Loucy (cell line): ENCODE measurements at regions not wholly inside any gene's neighbourhood (a gene's known extent, or its start where the extent isn't known, plus 50 kb on each side); places are given as distances from the start of the nearest gene placed in this dataset.

ENCODE experiments used
- H2AFZ ChIP-seq: fragments of 200-600 bp; sonication (generic); 2 replicates; pipeline ENCODE4 v1.6.0; 2016; ENCODE audit warnings: antibody characterized with exemption, mild to moderate bottlenecking, low read length, moderate library complexity
- H3F3A ChIP-seq: fragments of 200-600 bp; 2 replicates; pipeline ENCODE4 v1.6.0; 2016; ENCODE audit warnings: antibody characterized with exemption, low read depth, mild to moderate bottlenecking
- H3K27me3 ChIP-seq: fragments of 200-600 bp; sonication (generic); 2 replicates; pipeline ENCODE4 v1.6.1; 2014; ENCODE audit warnings: low read length, mild to moderate bottlenecking; ENCODE audit not compliant: insufficient read depth, poor library complexity, severe bottlenecking
- H3K36me3 ChIP-seq: fragments of 200-600 bp; sonication (generic); 2 replicates; pipeline ENCODE4 v1.6.1; 2016; ENCODE audit warnings: low read length; ENCODE audit not compliant: insufficient read depth
- H3K4me1 ChIP-seq: fragments of 200-600 bp; sonication (generic); 2 replicates; pipeline ENCODE4 v1.5.1; 2014; ENCODE audit warnings: low read length, mild to moderate bottlenecking; ENCODE audit not compliant: insufficient read depth, poor library complexity, severe bottlenecking
- H3K4me2 ChIP-seq: fragments of 200-600 bp; sonication (generic); 2 replicates; pipeline ENCODE4 v1.6.0; 2014; ENCODE audit warnings: antibody characterized with exemption, low read length, low read depth, mild to moderate bottlenecking; ENCODE audit not compliant: poor library complexity, severe bottlenecking
- H3K4me3 ChIP-seq: fragments of 200-600 bp; sonication (generic); 2 replicates; pipeline ENCODE4 v1.5.1; 2014; ENCODE audit warnings: low read length, mild to moderate bottlenecking, mixed read lengths; ENCODE audit not compliant: poor library complexity, severe bottlenecking
- H3K79me2 ChIP-seq: fragments of 200-600 bp; sonication (generic); 2 replicates; pipeline ENCODE4 v1.6.1; 2014; ENCODE audit warnings: low read length; ENCODE audit not compliant: insufficient read depth
- H3K9ac ChIP-seq: fragments of 200-600 bp; sonication (generic); 2 replicates; pipeline ENCODE4 v1.6.0; 2014; ENCODE audit warnings: mild to moderate bottlenecking, low read depth, low read length, moderate library complexity; ENCODE audit not compliant: poor library complexity, severe bottlenecking
- H3K9me2 ChIP-seq: fragments of 200-600 bp; sonication (generic); replicated peaks from 2 replicates; pipeline ENCODE4 v1.6.1; 2016; ENCODE audit warnings: low read depth, low read length, mixed read lengths
- H3K9me3 ChIP-seq: fragments of 200-600 bp; sonication (generic); 2 replicates; pipeline ENCODE4 v1.6.1; 2014; ENCODE audit warnings: mild to moderate bottlenecking, antibody characterized with exemption, low read length, low read depth; ENCODE audit not compliant: insufficient read depth
- H4K20me1 ChIP-seq: fragments of 200-600 bp; sonication (generic); 2 replicates; pipeline ENCODE4 v1.6.0; 2014; ENCODE audit warnings: antibody characterized with exemption, low read length, mild to moderate bottlenecking; ENCODE audit not compliant: insufficient read depth, poor library complexity, severe bottlenecking
- EZH2phosphoT487 ChIP-seq: fragments of 200-600 bp; IDR thresholded peaks from 2 replicates; pipeline ENCODE4 v1.6.1; 2018; ENCODE audit warnings: antibody characterized with exemption, mild to moderate bottlenecking, moderate library complexity, borderline replicate concordance
- TF ChIP-seq, protein P1 (sequence below): fragments of 200-600 bp; sonication (generic); conservative IDR thresholded peaks from 2 replicates; pipeline ENCODE4 v1.5.1; 2014; ENCODE audit warnings: mild to moderate bottlenecking, antibody characterized with exemption, low read length

DNA sequence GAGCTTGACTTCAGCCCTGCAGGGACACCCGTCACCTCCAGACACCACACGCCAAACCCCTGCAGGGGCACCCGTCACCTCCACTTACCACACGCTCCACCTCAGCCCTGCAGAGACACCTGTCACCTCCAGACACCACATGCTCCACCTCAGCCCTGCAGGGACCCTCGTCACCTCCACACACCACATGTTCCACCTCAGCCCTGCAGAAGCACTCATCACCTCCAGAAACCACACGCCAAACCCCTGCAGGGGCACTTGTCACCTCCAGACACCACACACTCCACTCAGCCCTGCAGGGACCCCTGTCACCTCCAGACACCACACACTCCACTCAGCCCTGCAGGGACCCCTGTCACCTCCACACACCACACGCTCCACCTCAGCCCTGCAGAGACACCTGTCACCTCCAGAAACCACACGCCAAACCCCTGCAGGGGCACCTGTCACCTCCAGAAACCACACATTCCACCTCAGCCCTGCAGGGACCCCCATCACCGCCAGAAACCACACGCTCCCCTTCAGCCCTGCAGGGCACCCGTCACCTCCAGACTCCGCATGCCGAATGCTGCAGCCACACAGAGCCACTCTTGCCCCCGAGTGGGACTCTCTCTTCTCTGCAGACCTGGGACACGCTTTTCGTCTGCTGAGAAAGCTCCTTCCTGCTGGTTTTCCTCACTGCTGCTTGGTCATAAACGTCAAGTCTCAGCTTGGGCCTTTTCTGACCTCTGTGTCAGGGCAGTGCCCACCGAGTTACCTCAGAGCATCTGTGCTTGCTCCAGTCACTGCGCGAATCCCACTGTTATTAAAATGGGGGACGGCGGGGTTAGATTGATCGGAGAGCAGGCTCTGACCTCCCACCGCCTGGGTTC, 77.5 kb upstream of the SALL3 start:
- Histone ChIP-seq H3K27me3 (no peaks in the 10 kb centered on the region), H3K4me3 (no peak overlapping the region), H3K36me3 (no peaks in the 10 kb centered on the region), H4K20me1 (no peaks in the 10 kb centered on the region), H3K9me3 (peaks cover 23% of the 10 kb centered on the region; the same call in 1 of the 2 replicates), H3K4me1 (no peaks in the 10 kb centered on the region), H2AFZ (no peak overlapping the region), H3F3A (no peaks in the 10 kb centered on the region), H3K9me2 (no peaks in the 10 kb centered on the region), H3K79me2 (no peaks in the 10 kb centered on the region), H3K4me2 (no peak overlapping the region), H3K9ac (no peak overlapping the region)
- TF ChIP-seq, protein P1, sequence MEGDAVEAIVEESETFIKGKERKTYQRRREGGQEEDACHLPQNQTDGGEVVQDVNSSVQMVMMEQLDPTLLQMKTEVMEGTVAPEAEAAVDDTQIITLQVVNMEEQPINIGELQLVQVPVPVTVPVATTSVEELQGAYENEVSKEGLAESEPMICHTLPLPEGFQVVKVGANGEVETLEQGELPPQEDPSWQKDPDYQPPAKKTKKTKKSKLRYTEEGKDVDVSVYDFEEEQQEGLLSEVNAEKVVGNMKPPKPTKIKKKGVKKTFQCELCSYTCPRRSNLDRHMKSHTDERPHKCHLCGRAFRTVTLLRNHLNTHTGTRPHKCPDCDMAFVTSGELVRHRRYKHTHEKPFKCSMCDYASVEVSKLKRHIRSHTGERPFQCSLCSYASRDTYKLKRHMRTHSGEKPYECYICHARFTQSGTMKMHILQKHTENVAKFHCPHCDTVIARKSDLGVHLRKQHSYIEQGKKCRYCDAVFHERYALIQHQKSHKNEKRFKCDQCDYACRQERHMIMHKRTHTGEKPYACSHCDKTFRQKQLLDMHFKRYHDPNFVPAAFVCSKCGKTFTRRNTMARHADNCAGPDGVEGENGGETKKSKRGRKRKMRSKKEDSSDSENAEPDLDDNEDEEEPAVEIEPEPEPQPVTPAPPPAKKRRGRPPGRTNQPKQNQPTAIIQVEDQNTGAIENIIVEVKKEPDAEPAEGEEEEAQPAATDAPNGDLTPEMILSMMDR: no peak
- no peak for TF ChIP-seq EZH2phosphoT487

DNA sequence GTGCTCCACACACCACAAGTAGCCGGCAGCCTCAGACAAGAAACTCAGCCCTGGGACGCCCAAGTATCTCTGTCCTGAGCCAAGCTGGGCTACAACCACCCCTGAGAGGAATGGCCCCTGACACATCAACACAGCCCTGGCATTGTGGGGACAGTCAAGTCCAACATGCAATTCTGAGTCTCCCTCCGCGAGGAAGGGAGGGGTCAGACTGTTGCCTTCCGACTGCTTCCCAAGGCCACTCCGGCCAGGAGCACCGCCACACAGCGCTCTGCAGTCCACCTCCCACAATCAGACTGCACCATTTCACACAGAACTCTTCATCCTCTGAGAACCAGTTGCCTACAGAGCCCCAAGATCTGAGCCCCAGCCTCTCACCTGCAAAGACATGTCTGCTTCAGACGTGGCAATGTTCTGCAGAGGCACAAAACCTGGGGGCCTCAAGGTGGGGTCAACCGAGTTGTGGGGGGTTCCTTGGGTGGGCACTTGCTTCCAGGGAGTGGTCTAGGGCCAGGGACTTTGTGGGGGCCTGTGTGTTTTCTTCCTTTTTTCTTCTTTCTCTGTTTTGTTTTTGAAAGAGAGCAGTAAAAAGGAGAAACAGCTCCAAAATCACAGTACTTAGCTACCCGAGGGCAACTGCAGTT, 76.7 kb upstream of the SALL3 start:
- no peaks in the 10 kb centered on the region for H3K27me3 ChIP-seq
- no peaks in the 10 kb centered on the region for H3K9me2 ChIP-seq
- no peaks in the 10 kb centered on the region for H3K36me3 ChIP-seq
- no peaks in the 10 kb centered on the region for H3F3A ChIP-seq
- H3K4me3 ChIP-seq: no peak overlapping the region
- peaks cover 23% of the 10 kb centered on the region; the same call in 1 of the 2 replicates for H3K9me3 ChIP-seq
- no peaks in the 10 kb centered on the region for H3K4me1 ChIP-seq
- no peaks in the 10 kb centered on the region for H4K20me1 ChIP-seq
- H3K4me2 ChIP-seq: no peak overlapping the region
- TF ChIP-seq, protein P1: no peak
- no peak for TF ChIP-seq EZH2phosphoT487
- H3K9ac ChIP-seq: no peak overlapping the region
- no peak overlapping the region for H2AFZ ChIP-seq
- H3K79me2 ChIP-seq: no peaks in the 10 kb centered on the region

DNA sequence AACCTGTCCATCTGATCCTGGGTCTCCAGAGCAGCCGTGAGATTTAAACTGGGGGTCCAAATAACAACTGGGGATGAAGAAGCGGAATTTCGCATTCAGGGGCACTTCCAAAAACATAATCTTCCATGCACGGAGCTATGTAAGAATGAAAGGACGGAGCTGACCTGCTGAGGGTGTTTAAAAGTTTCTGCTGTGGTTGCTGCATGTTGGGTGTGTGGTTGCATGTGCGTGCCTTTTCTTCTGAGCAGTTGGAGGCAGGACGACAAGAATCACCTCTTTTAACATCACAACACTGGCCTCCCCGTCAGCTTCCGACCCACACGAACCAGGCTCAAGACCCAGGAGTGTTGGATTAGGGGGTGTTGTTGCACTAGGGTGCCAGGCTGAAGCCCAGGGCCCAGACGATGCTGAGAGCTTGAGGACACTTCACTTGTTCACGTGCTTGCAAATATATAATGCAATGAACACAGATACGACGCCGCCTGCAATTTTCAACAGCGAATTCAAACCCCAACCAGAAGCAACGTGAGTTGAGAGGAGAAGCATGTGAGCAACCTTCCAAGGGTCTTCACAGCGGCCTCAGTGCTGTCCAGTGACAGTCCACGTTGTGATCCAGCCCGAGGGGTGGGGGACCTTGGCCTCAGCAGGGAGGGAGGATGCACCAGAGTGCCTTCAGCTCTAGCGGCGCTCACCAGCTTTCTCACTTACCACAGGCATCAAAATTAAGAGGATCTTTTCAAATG, 76.0 kb upstream of the SALL3 start:
- Histone ChIP-seq H3K4me2 (no peak overlapping the region), H3K27me3 (no peaks in the 10 kb centered on the region), H3K4me1 (no peaks in the 10 kb centered on the region), H3K79me2 (no peaks in the 10 kb centered on the region), H3K9me3 (peaks cover 22% of the 10 kb centered on the region; the same call in 1 of the 2 replicates), H2AFZ (no peak overlapping the region), H3F3A (no peaks in the 10 kb centered on the region), H3K9me2 (no peaks in the 10 kb centered on the region), H3K4me3 (no peak overlapping the region), H4K20me1 (no peaks in the 10 kb centered on the region), H3K9ac (no peak overlapping the region), H3K36me3 (no peaks in the 10 kb centered on the region)
- no peak for TF ChIP-seq EZH2phosphoT487
- TF ChIP-seq, protein P1: no peak
